Upper lobe of left lung (tissue), 6 donors: ENCODE measurements at regions not wholly inside any gene's neighbourhood (a gene's known extent, or its start where the extent isn't known, plus 50 kb on each side); places are given as distances from the start of the nearest gene placed in this dataset.

Experiments used
- ATAC-seq, 2 donors: fragments of 200-7000 bp; cut with Tn5 transposase; one replicate each; pipeline ENCODE4 v1.9.1; 2022; ENCODE audit warnings: mild to moderate bottlenecking in 2 of 2, moderate library complexity in 2 of 2; ENCODE audit not compliant: low FRiP score in 2 of 2
- DNase-seq, 2 donors: peaks; one replicate each; pipeline ENCODE4 v3.0.0-alpha.2; 2019 to 2020
- H3K27ac ChIP-seq, 4 donors: fragments of 200-600 bp; sonication (generic); one replicate each; pipeline ENCODE4 v1.5.1; 2016 to 2019
- H3K27me3 ChIP-seq, 4 donors: fragments of 200-600 bp; sonication (generic); one replicate each; pipeline ENCODE4 v1.5.1; 2017 to 2019
- H3K36me3 ChIP-seq, 4 donors: fragments of 200-600 bp; sonication (generic); one replicate each; pipeline ENCODE4 v1.5.1; 2016 to 2019
- H3K4me1 ChIP-seq, 4 donors: fragments of 200-600 bp; sonication (generic); one replicate each; pipeline ENCODE4 v1.5.1; 2018 to 2019
- H3K4me3 ChIP-seq, 4 donors: fragments of 200-600 bp; sonication (generic); one replicate each; pipeline ENCODE4 v1.5.1; 2017 to 2019; ENCODE audit warnings: mild to moderate bottlenecking in 2 of 4, moderate library complexity in 1 of 4
- H3K9me3 ChIP-seq, 4 donors: fragments of 200-600 bp; sonication (generic); one replicate each; pipeline ENCODE4 v1.5.1; 2018 to 2019
- EP300 ChIP-seq, 4 donors: sonication (generic); formaldehyde crosslinking; IDR thresholded peaks; one replicate each; pipeline ENCODE4 v1.5.1; 2017; ENCODE audit warnings: antibody characterized with exemption in 4 of 4, control low read depth in 2 of 4
- POLR2A ChIP-seq, 4 donors: fragments of 450-650 bp; IDR thresholded peaks; one replicate each; pipeline ENCODE4 v1.5.1; 2016 to 2017; ENCODE audit warnings: antibody characterized with exemption in 4 of 4, mild to moderate bottlenecking in 2 of 4
- POLR2AphosphoS5 ChIP-seq, 2 donors: sonication (generic); formaldehyde crosslinking; IDR thresholded peaks; one replicate each; pipeline ENCODE4 v1.5.1; 2017; ENCODE audit warnings: antibody characterized with exemption in 2 of 2
- WGBS, 2 donors: methylation state at CpG; one replicate each; pipeline ENCODE4 v1.1.5; 2017 to 2018; 5-methylcytosine and 5-hydroxymethylcytosine counted together
- TF ChIP-seq, protein P1 (sequence below), 6 experiments: fragments of 450-650 bp in 4 of 6; fragments of 200-600 bp in 2 of 6; sonication (generic) in 2 of 6; IDR thresholded peaks; one replicate each; pipeline ENCODE4 v1.5.1; 2016 to 2019; ENCODE audit warnings: antibody characterized with exemption in 6 of 6
- donor health status: DM: no; HTN: no; CAD: no; lungs with moderate emphysema.
- donor health status: DM: no; HTN: yes; CAD: no; lungs with severe emphysema.

DNA sequence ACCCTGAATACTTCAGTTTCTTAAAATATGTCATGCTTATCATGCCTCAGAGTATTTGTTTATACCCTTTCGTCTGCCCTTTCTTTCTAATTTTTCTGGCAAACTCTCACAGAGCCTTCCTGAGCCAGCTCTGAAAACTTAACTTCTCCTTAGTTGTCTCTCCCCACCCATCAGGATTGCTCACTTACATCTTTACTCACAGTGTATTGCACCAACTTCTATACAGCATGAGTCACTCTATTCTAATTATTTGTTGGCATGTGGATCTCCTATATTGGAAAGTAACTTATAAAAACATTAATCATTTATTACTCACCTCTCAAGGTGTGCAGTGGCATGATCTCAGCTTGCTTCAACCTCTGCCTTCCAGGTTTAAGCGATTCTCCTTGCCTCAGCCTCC, 114.9 kb downstream of the FANCF start:
- H3K9me3 ChIP-seq = no peaks in the 10 kb centered on the region
- 59 to 63% methylated on average over 2 of the region's 2 CpGs for WGBS, 2 donors
- H3K4me3 ChIP-seq = no peak overlapping the region
- no peak overlapping the region for H3K27ac ChIP-seq
- H3K27me3 ChIP-seq = no peaks in the 10 kb centered on the region
- no peaks in the 10 kb centered on the region for H3K36me3 ChIP-seq
- TF ChIP-seq POLR2A (IDR thresholded peaks at IDR 0.05) (no peak), POLR2AphosphoS5 (IDR thresholded peaks at IDR 0.05) (no peak)
- TF ChIP-seq, protein P1, sequence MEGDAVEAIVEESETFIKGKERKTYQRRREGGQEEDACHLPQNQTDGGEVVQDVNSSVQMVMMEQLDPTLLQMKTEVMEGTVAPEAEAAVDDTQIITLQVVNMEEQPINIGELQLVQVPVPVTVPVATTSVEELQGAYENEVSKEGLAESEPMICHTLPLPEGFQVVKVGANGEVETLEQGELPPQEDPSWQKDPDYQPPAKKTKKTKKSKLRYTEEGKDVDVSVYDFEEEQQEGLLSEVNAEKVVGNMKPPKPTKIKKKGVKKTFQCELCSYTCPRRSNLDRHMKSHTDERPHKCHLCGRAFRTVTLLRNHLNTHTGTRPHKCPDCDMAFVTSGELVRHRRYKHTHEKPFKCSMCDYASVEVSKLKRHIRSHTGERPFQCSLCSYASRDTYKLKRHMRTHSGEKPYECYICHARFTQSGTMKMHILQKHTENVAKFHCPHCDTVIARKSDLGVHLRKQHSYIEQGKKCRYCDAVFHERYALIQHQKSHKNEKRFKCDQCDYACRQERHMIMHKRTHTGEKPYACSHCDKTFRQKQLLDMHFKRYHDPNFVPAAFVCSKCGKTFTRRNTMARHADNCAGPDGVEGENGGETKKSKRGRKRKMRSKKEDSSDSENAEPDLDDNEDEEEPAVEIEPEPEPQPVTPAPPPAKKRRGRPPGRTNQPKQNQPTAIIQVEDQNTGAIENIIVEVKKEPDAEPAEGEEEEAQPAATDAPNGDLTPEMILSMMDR (IDR thresholded peaks at IDR 0.05) = no peak
- H3K4me1 ChIP-seq = no peaks in the 10 kb centered on the region
- DNase-seq (no peak), ATAC-seq (no peak)

DNA sequence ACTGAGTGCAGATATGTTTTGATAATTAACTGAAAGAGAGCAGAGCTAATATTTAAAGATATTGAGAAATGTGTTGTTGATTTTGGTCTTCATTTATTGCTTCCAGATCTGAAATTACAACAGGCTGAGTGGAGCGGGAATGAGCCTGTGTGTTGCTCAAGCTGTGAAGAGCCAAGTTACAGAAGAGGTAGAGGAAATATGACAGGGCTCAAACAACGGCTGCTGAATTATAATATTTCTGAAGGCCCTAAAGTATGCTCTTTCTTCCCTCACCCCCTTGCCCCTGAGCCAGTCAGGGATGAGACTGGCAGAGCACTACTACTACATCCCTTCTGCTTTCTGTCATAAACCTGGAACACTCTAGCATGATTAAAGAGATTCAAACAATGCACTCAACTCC, 115.6 kb downstream of the FANCF start:
- DNase-seq (no peak), ATAC-seq (no peak)
- H3K36me3 ChIP-seq = no peaks in the 10 kb centered on the region
- H3K4me1 ChIP-seq = no peaks in the 10 kb centered on the region
- WGBS, 2 donors = 43 to 54% methylated on average over 2 of the region's 2 CpGs
- no peak overlapping the region for H3K4me3 ChIP-seq
- TF ChIP-seq POLR2AphosphoS5 (IDR thresholded peaks at IDR 0.05) (no peak), EP300 (IDR thresholded peaks at IDR 0.05) (no peak), POLR2A (IDR thresholded peaks at IDR 0.05) (no peak)
- TF ChIP-seq, protein P1 (IDR thresholded peaks at IDR 0.05) = no peak
- no peak overlapping the region for H3K27ac ChIP-seq
- H3K27me3 ChIP-seq = no peaks in the 10 kb centered on the region
- no peaks in the 10 kb centered on the region for H3K9me3 ChIP-seq

DNA sequence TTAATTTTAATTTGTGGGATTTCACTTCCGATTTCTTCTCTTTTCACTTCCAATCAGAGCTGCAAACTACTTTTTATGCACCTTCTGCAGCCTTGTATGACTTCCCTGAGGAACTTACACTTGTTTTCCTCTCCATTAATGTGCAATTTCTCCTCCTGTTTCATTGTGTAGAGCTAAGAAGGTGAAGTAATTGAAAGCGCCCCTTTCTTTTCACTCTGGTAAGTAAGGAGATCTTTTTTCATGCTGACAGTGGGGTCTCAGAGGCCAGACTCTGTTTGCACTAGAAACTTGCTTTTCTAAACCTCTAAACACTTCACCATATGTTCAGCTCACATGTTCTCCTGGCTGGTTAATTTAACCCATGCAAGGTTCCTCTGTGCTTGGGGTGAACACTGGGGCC, 117.0 kb downstream of the FANCF start:
- Histone ChIP-seq H3K27me3 (no peaks in the 10 kb centered on the region), H3K36me3 (no peaks in the 10 kb centered on the region), H3K4me1 (no peaks in the 10 kb centered on the region), H3K4me3 (no peak overlapping the region), H3K27ac (no peak overlapping the region), H3K9me3 (no peaks in the 10 kb centered on the region)
- TF ChIP-seq EP300 (IDR thresholded peaks at IDR 0.05) (no peak), POLR2AphosphoS5 (IDR thresholded peaks at IDR 0.05) (no peak), POLR2A (IDR thresholded peaks at IDR 0.05) (no peak)
- TF ChIP-seq, protein P1 (IDR thresholded peaks at IDR 0.05) = no peak
- DNase-seq (no peak), ATAC-seq (no peak)
- 67 to 68% methylated on average over 2 of the region's 2 CpGs for WGBS, 2 donors

DNA sequence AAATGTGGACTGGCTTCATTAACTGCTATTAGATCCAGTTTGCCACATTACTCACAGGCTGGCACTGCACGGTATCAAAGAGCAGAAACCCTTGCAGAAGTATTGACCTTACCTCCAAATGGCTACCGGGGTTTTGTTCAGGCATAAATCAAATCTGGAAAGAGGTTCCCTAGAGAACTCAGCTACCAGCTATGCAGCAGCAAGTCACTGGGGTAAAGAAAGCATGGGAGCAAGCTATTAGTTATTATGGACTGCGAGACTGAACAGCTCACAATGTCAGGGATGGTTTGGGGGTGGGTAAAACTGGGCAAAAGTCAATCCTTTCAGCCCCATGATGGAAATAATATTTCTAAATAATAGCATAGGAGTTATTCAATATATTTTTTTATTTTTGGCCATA, 128.1 kb downstream of the FANCF start:
- Histone ChIP-seq H3K4me3 (no peak overlapping the region), H3K4me1 (no peaks in the 10 kb centered on the region), H3K9me3 (no peaks in the 10 kb centered on the region), H3K27ac (no peak overlapping the region), H3K36me3 (no peaks in the 10 kb centered on the region), H3K27me3 (no peaks in the 10 kb centered on the region)
- no peak for ATAC-seq
- WGBS, 2 donors = 82 to 90% methylated on average over 3 of the region's 3 CpGs
- TF ChIP-seq, protein P1 (IDR thresholded peaks at IDR 0.05) = no peak
- TF ChIP-seq POLR2AphosphoS5 (IDR thresholded peaks at IDR 0.05) = no peak
- TF ChIP-seq POLR2A (IDR thresholded peaks at IDR 0.05) = no peak
- TF ChIP-seq EP300 (IDR thresholded peaks at IDR 0.05) = no peak
- no peak for DNase-seq

DNA sequence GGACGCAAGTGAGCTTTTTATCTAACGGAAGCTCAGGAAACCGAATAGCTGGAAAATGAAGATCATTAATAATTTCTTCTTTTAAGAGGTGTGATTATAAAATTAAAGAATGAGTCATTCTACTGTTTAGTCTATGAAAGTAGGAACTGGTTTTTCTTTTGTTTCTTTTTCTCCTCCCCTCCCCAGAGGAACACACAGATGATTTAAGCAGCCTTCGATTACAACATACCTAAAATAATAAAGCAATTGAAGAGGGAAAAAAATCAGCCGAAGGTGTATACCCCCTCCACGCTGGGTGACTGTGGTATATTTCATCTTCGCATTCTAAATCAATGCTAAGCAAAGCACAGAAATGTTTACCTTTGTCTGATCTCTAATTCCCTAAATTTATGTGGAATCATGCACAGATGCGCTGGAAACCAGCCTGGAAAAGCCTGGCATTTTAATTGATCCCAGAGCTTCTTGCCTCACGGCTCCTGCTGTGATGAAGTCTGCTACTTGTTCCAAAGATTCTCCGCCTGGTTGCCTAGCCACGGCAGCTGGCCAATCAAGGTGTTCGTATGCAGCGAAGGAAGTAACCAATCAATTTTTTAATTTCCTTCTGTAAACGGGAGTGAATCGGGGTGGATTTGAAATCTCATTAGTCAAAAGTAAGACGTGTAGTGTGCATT, 133.9 kb downstream of the FANCF start:
- DNase-seq (no peak), ATAC-seq (no peak)
- no peaks in the 10 kb centered on the region for H3K9me3 ChIP-seq
- TF ChIP-seq EP300 (IDR thresholded peaks at IDR 0.05) (no peak), POLR2AphosphoS5 (IDR thresholded peaks at IDR 0.05) (no peak), POLR2A (IDR thresholded peaks at IDR 0.05) (no peak)
- TF ChIP-seq, protein P1 (IDR thresholded peaks at IDR 0.05) = no peak
- no peak overlapping the region for H3K27ac ChIP-seq
- 77 to 78% methylated on average over 16 of the region's 16 CpGs for WGBS, 2 donors
- no peaks in the 10 kb centered on the region for H3K4me1 ChIP-seq
- H3K36me3 ChIP-seq = no peaks in the 10 kb centered on the region
- no peaks in the 10 kb centered on the region for H3K27me3 ChIP-seq
- H3K4me3 ChIP-seq = no peak overlapping the region
